HCT116 (cell line): ENCODE measurements at regions not wholly inside any gene's neighbourhood (a gene's known extent, or its start where the extent isn't known, plus 50 kb on each side); places are given as distances from the start of the nearest gene placed in this dataset.

Experiments used
- ATF3 ChIP-seq: IDR thresholded peaks from 2 replicates; pipeline ENCODE4 v1.6.1; 2012
- CEBPB ChIP-seq: IDR thresholded peaks from 2 replicates; pipeline ENCODE4 v1.6.1; 2012; ENCODE audit warnings: low read depth
- CTCF ChIP-seq, 3 experiments: fragments of 200-600 bp in 1 of 3; sonication (generic) in 1 of 3; IDR thresholded peaks in 2 of 3; conservative IDR thresholded peaks in 1 of 3; 2 replicates each; pipeline ENCODE4 v1.5.1; 2012 to 2017; ENCODE audit warnings: low read depth in 2 of 3, low read length in 2 of 3, antibody characterized with exemption in 1 of 3, borderline replicate concordance in 1 of 3, control low read depth in 1 of 3, mild to moderate bottlenecking in 1 of 3, mixed read lengths in 1 of 3, mixed run types in 1 of 3, moderate library complexity in 1 of 3; ENCODE audit not compliant: insufficient read depth in 1 of 3
- EGR1 ChIP-seq: IDR thresholded peaks from 2 replicates; pipeline ENCODE4 v1.6.1; 2012; ENCODE audit warnings: low read depth
- EZH2 ChIP-seq: fragments of 200-600 bp; sonication (generic); IDR thresholded peaks from 2 replicates; pipeline ENCODE4 v1.6.1; 2017; ENCODE audit warnings: antibody characterized with exemption, mixed run types
- JUND ChIP-seq: IDR thresholded peaks from 2 replicates; pipeline ENCODE4 v1.6.1; 2012
- MAX ChIP-seq: IDR thresholded peaks from 2 replicates; pipeline ENCODE4 v1.6.1; 2012
- POLR2A ChIP-seq: IDR thresholded peaks from 2 replicates; pipeline ENCODE4 v1.7.0; 2011; ENCODE audit warnings: borderline replicate concordance; ENCODE audit not compliant: insufficient read depth, insufficient read length; ENCODE audit errors: extremely low read depth
- POLR2AphosphoS5 ChIP-seq: IDR thresholded peaks from 2 replicates; pipeline ENCODE4 v1.6.1; 2011; ENCODE audit warnings: mild to moderate bottlenecking, low read depth, low read length, moderate library complexity
- SRF ChIP-seq: IDR thresholded peaks from 2 replicates; pipeline ENCODE4 v1.6.1; 2012; ENCODE audit warnings: low read depth
- YY1 ChIP-seq: IDR thresholded peaks from 2 replicates; pipeline ENCODE4 v1.6.1; 2011; ENCODE audit warnings: low read length, low read depth, moderate library complexity, mild to moderate bottlenecking; ENCODE audit not compliant: insufficient replicate concordance; ENCODE audit errors: extremely low read depth
- ZBTB33 ChIP-seq: IDR thresholded peaks from 2 replicates; pipeline ENCODE4 v1.6.1; 2011; ENCODE audit warnings: mild to moderate bottlenecking, low read length, moderate library complexity; ENCODE audit not compliant: insufficient replicate concordance; ENCODE audit errors: extremely low read depth
- ZNF274 ChIP-seq: fragments of 200-500 bp; sonication (Bioruptor generic); IDR thresholded peaks from 2 replicates; pipeline ENCODE4 v1.6.1; 2014; ENCODE audit warnings: mild to moderate bottlenecking, low read depth, low read length, inconsistent platforms

- TF ChIP-seq EZH2, result no peak
- TF ChIP-seq CEBPB, result no peak
- no peak for TF ChIP-seq POLR2A
- TF ChIP-seq EGR1, result no peak
- TF ChIP-seq CTCF (IDR thresholded peaks at IDR 0.05 in 2 of 3, conservative IDR thresholded peaks at IDR 0.05 in 1 of 3; ENCODE audit: borderline replicate concordance in 1 of 3, insufficient read depth in 1 of 3, low read depth in 2 of 3, low read length in 2 of 3), result no peak
- no peak for TF ChIP-seq YY1
- no peak for TF ChIP-seq MAX
- no peak for TF ChIP-seq ATF3
- TF ChIP-seq POLR2AphosphoS5, result no peak
- no peak for TF ChIP-seq ZNF274
- TF ChIP-seq SRF, result no peak
- TF ChIP-seq ZBTB33, result no peak
- no peak for TF ChIP-seq JUND
Measured at GRCh38 chr7:35529713-35530112, 165.2 kb downstream of the HERPUD2 start.
